ENCODE measurements at regions not wholly inside any gene's neighbourhood (a gene's known extent, or its start where the extent isn't known, plus 50 kb on each side); places are given as distances from the start of the nearest gene placed in this dataset.

DNA sequence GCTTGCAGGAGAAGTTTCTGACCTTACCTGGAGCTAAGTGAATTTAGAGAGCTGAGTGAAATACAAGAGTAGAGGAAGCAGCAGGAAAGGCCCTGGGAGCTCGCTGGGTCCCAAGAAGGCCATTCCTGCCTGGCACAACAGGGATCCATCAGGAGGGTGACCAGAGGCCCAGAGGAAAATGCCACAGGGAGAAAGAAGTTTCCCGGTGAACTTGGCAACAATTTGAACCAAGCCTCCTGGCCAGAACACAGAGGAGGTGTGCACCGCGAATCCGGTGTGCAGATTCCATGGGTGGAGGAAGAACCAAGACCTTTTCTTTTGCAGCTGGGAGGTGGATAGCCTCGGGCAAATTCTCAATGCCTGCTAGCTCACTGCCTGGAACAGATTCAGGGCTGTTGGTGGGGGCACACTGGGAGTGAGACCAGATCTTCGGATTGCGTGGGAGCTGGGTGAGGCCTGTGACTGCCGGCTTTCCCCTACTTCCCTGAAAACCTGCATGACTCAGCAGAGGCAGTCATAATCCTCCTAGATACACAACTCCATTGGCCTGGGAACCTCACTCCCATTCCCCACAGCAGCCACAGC, 1850.9 kb upstream of the NUDT12 start:
- Histone ChIP-seq H3K4me1 (ENCODE audit: control insufficient read depth in 1 of 2, insufficient read depth in 2 of 2, low read depth in 1 of 2, low read length in 1 of 2) (no peaks in the 10 kb centered on the region), H3F3A (replicated peaks; ENCODE audit: insufficient read depth) (no peaks in the 10 kb centered on the region), H3K27me3 (ENCODE audit: insufficient read depth) (no peaks in the 10 kb centered on the region), H2AFZ (ENCODE audit: low read depth) (no peak overlapping the region), H3K9ac (no peak overlapping the region), H3K4me2 (no peak overlapping the region), H3K9me3 (no peaks in the 10 kb centered on the region), H4K20me1 (ENCODE audit: insufficient read depth) (no peaks in the 10 kb centered on the region), H3K4me3 (ENCODE audit: low read depth in 2 of 2, low read length in 1 of 2) (no peak overlapping the region), H3K36me3 (replicated peaks in 1 of 2; ENCODE audit: control insufficient read depth in 1 of 2, insufficient read depth in 2 of 2, low read length in 1 of 2) (no peaks in the 10 kb centered on the region), H3K79me2 (ENCODE audit: insufficient read depth) (no peaks in the 10 kb centered on the region), H3K27ac (ENCODE audit: low read depth in 2 of 2, low read length in 1 of 2) (no peak overlapping the region), H3K9me2 (peaks cover 3% of the 10 kb centered on the region; the same call in 1 of the 2 replicates)
- POLR2A ChIA-PET, result no interaction called here
- TF ChIP-seq ELF1 (IDR thresholded peaks at IDR 0.05) (no peak), JUND (IDR thresholded peaks at IDR 0.05) (no peak), MXI1 (IDR thresholded peaks at IDR 0.05; ENCODE audit: low read depth, low read length) (no peak), SMC3 (IDR thresholded peaks at IDR 0.05; ENCODE audit: low read depth, low read length) (no peak), MAX (IDR thresholded peaks at IDR 0.05; ENCODE audit: low read depth) (no peak), EZH2phosphoT487 (IDR thresholded peaks at IDR 0.05; ENCODE audit: borderline replicate concordance, low read depth) (no peak), ZBTB33 (IDR thresholded peaks at IDR 0.05; ENCODE audit: borderline replicate concordance, low read depth) (no peak), FOXM1 (IDR thresholded peaks at IDR 0.05; ENCODE audit: low read depth) (no peak), CHD2 (IDR thresholded peaks at IDR 0.05; ENCODE audit: low read length, partially characterized antibody) (no peak), NRF1 (IDR thresholded peaks at IDR 0.05; ENCODE audit: low read depth, low read length) (no peak), REST (IDR thresholded peaks at IDR 0.05; ENCODE audit: low read depth, low read length) (no peak), FOXJ3 (CRISPR knock-in tag; IDR thresholded peaks at IDR 0.05) (no peak), MEF2A (IDR thresholded peaks at IDR 0.05; ENCODE audit: borderline replicate concordance, low read depth) (no peak)
- 71% methylated on average over 7 of the region's 9 CpGs for WGBS (ENCODE audit: low lambda C conversion rate)
- CTCF ChIA-PET, result interaction anchor here (1.2 to 1.5 kb wide), 2 partner anchors 16 to 35 kb away, joined by 3 to 4 read pairs; no protein-coding TSS in a partner anchor
- DNase-seq, result no peak
